ENCODE measurements at regions not wholly inside any gene's neighbourhood (a gene's known extent, or its start where the extent isn't known, plus 50 kb on each side); places are given as distances from the start of the nearest gene placed in this dataset.

GRCh38 chr9:85420750-85421149 lies 321.0 kb downstream of the AGTPBP1 start:
- TF ChIP-seq TCF7L2 (IDR thresholded peaks at IDR 0.05; ENCODE audit: low read depth, low read length) (no peak), POLR2AphosphoS5 (IDR thresholded peaks at IDR 0.05; ENCODE audit: low read depth, low read length) (no peak), CTCF (IDR thresholded peaks at IDR 0.05) (no peak), SIN3A (IDR thresholded peaks at IDR 0.05; ENCODE audit: borderline replicate concordance, insufficient read depth, low read depth, low read length) (no peak)
